LNCAP (cell line): ENCODE measurements at regions not wholly inside any gene's neighbourhood (a gene's known extent, or its start where the extent isn't known, plus 50 kb on each side); places are given as distances from the start of the nearest gene placed in this dataset.

ENCODE experiments used
- CTCF ChIP-seq: fragments of 450-650 bp; IDR thresholded peaks from 2 replicates; pipeline ENCODE4 v1.5.1; 2017; ENCODE audit warnings: mild to moderate bottlenecking

DNA sequence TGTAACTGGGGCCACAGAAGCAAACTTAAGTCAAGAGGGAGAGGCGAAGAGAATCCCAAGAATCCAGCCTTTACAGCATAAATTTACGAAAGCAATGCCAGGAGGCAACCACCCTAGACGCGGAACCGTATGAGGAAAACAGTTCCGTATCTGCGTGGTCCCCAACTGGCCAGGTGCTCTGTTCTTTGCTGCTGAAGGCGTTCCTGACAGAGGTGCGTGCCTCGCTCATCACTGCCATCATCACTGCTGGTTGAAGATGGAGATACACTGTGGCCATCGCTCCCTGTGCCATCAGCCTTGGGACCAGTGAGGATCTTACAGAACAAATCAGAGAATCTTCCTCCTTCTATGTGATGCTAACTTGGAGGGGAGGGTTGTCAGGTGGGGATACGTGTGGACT, 270.5 kb upstream of the B3GAT1 start:
- TF ChIP-seq CTCF = no peak

DNA sequence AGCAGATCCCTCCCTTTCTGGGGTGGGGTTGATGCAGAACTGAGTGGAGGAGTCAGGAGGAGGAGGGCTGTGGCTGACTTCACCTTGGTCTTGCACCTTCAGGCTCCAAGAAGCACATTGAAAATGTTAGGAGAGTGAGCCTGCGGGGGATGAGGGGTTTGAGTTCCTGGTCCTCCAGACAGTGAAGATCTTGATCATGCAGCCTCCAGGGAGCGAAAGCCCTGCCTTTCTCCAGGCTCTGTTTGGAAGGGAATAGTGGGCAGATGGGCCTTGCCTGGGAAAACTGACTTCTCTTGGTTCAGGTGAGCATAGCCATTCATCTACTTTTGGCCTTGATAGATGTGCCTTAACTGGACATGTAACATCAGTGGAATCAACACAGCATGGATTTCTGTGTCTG, 267.6 kb upstream of the B3GAT1 start:
- no peak for TF ChIP-seq CTCF

DNA sequence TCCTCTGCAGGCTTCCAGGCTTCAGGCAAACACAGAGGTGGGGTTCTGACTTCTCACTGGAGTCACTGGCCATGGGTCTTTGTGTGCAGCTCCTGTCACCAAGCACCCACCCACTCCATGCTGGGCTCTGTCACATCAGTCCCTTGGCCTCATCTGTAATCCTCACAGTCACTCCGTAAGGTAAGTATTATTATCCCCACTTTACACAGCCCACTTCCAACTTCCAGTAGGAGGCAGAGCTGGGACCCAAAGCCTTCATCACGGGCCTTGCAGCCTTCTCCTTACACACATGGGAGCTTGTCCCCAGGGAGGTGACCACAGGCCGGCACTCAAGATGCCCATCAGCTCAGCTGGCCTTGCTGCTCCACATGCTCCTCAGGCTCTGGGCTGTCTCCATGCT, 266.7 kb upstream of the B3GAT1 start:
- TF ChIP-seq CTCF = no peak

DNA sequence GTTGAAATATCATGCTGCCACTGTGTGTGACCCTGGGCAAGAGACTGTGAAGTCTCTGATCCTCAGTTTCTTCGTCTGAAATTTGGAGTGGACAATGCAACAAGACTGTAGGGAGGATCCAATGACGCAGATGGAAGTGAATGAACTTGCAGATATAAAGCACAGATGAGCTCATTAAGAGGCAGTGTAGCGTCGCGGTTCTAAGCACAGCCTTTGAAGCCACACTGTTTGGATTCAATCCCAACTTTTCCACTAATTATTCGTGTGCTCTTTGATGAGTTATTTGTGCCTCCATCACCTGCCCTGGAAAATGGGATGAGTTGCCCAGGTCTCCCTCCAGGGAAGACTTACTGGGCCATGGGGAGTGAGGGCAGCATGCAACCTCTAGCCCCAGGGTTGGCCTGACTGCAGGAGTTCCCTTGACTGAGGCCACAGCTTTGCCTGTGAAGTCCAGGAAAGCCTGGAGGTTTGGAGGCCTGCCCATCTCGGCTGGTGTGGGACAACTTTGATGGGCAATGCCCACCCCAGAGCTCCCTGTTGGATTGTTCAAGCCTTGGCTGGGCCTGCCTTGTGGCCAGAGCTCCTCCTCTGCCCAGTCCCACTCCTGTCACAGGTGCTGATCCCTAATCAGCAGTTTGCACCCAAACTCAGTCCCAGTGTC, 266.0 kb upstream of the B3GAT1 start:
- no peak for TF ChIP-seq CTCF

DNA sequence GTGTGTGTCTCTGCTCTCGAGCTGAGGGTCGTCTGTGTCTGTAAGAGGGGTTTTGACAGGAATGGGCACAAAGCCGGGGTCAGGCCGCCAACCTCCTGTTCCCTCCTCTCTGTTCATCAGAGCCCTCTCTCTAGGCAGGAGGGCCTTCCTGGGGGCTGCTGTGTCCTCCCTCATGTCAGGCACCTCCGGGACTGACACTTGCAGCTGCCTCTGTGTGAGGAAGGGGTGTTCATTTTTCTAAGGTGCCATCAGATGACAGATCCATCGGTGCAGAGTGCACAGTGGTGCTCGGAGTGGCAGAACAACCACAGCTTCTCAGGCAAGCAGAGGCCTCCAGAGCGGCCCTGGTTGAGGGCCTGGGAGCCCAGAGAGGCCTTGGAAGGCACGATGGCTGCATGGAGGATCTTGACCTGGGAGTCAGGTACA, 265.4 kb upstream of the B3GAT1 start:
- TF ChIP-seq CTCF = no peak

DNA sequence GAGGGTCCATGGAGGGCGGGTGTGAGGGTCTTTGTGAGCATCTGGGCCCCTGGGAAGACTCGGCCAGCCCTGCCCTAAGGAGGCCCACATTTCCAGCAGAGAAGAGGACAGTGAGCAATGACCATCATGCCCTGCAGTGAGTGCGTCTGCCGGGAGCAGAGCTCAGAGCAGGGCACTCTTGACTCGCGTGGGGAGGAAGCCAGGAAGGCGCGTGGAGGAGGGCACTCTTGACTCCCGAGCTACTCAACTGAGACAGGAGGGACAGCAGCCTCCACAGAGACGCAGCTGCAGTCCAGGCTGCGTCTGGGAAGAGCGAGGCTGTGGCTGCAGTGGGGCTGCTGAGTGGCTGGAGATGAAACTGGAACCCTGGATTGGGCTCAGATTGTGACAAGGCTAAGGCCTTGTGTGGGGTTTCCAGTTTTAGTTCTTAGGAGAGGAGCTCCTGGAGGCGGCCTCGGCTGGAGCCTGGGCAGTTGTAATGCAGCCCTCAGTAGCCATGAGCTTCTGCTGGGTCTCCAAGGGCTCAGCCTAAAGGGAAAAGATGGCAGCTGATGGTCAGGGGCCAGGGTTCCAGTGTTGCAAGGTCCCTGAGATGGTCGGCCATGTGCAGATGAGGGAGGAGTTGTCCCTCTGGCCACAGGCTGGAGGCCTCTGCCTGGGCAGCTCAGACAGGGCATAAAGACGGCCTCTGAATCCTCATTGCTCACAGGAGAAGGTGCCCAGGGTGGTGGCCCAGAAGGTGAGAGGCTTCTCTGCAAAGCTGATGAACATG, 264.7 kb upstream of the B3GAT1 start:
- TF ChIP-seq CTCF = no peak

DNA sequence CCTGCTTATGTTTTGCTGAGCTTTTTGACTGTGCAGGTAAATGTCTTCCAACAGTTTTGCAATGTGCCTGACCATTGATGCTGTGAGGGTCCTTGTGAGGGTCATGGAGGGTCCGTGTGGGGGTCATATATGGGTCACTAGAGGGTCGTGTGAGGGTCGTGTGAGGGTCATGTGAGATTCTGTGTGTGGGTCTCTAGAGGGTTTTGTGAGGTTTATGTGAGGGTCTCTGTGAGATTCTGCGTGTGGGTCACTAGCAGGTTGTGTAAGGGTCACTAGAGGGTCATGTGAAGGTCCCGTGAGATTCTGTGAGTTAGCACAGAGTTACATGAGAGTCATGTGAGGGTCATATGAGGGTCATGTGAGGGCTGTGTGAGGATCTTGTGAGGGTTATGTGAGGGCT, 263.9 kb upstream of the B3GAT1 start:
- no peak for TF ChIP-seq CTCF
